ENCODE measurements at regions not wholly inside any gene's neighbourhood (a gene's known extent, or its start where the extent isn't known, plus 50 kb on each side); places are given as distances from the start of the nearest gene placed in this dataset.

DNA sequence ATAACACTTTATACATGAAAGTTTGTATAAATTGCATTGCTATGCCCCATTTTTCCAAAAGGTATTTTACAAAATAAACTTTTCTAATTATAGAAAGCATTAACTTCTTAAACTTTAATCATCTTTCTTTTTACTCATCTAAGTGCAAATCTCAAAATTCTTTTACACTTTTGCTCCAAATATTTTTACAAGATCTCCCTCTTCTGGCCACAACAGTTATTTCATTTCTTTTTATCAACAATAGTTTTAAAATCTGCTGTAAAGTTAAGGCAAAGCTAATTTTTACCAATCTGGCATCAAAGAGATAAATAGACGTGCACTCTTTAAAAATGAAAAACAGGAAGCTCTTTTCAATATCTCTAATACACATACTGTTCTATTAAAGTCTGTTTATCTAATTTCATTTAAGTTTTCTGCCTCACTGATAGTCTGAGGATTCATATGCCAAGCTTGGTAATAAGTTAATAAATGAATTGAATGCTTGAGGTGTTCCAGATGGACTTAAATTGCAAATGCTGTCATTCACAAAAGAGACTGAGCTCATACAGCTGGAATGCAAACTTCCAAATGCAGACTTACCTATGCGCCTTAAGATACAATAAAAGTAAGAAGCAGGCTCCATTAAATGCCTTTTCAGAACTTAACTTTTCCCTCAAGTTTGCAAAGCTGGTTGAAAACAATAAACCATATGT is 583.0 kb upstream of the ATXN8OS start:
- TF ChIP-seq FOXP2 (optimal IDR thresholded peaks at IDR 0.05; ENCODE audit: control extremely low read depth, extremely low read length, insufficient read depth) (no peak), EZH2 (IDR thresholded peaks at IDR 0.05) (no peak)

All from SK-N-MC (cell line).